ENCODE measurements at regions not wholly inside any gene's neighbourhood (a gene's known extent, or its start where the extent isn't known, plus 50 kb on each side); places are given as distances from the start of the nearest gene placed in this dataset.

DNA sequence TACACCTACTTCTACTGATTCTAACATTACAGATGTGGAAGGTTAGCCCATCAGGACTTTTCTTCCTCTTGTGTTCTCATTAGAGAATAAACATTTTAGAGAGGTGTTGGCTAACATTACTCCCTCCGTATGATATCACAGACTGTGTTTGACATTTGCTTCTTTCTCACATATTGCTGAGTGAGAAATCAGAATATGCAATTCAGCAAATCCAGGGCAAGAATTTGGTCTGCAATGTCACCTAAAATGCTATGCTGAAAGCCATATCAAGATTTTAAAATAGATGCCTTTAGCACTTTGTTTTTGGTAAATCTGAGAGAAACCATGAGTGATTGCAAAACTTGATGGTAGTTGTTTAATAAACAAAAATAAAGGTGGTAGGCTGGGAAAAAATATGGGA, 319.1 kb downstream of the C4orf33 start:
- no peak for ATAC-seq
- no peak for TF ChIP-seq PPARA (CRISPR knock-in tag; IDR thresholded peaks at IDR 0.05; ENCODE audit: borderline replicate concordance)
- no peak for TF ChIP-seq SNAI2 (CRISPR knock-in tag; IDR thresholded peaks at IDR 0.05)
- no peak for TF ChIP-seq BACH2 (CRISPR knock-in tag; IDR thresholded peaks at IDR 0.05; ENCODE audit: borderline replicate concordance)
- no peak for TF ChIP-seq ESRRG (CRISPR knock-in tag; IDR thresholded peaks at IDR 0.05)
- TF ChIP-seq, protein P1, sequence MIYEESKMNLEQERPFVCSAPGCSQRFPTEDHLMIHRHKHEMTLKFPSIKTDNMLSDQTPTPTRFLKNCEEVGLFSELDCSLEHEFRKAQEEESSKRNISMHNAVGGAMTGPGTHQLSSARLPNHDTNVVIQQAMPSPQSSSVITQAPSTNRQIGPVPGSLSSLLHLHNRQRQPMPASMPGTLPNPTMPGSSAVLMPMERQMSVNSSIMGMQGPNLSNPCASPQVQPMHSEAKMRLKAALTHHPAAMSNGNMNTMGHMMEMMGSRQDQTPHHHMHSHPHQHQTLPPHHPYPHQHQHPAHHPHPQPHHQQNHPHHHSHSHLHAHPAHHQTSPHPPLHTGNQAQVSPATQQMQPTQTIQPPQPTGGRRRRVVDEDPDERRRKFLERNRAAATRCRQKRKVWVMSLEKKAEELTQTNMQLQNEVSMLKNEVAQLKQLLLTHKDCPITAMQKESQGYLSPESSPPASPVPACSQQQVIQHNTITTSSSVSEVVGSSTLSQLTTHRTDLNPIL (CRISPR knock-in tag; IDR thresholded peaks at IDR 0.05; ENCODE audit: low read depth) = no peak
- TF ChIP-seq ISL1 (CRISPR knock-in tag; IDR thresholded peaks at IDR 0.05) = no peak

DNA sequence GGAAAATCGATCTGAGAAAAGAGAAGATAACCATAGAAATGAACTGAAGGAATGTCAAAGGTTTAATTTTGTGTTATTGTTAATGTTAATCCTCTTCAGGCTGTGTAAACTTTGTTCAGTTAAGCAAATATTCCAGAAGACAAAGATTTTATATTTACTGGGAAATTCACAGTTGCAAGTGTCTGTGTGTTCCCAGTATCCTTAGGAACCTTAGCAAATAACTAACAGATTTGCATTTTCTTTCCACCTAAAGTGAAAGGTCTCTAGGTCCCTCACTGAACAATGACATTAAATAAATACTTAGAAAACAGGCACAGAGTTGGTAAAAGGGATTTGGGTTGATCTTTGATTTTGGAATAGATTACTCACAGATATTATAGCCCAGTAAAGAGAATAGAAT, 324.7 kb downstream of the C4orf33 start:
- TF ChIP-seq ZC3H10 (CRISPR knock-in tag; IDR thresholded peaks at IDR 0.05) = no peak
- no peak for TF ChIP-seq GLIS3 (CRISPR knock-in tag; IDR thresholded peaks at IDR 0.05)
- TF ChIP-seq, protein P2, sequence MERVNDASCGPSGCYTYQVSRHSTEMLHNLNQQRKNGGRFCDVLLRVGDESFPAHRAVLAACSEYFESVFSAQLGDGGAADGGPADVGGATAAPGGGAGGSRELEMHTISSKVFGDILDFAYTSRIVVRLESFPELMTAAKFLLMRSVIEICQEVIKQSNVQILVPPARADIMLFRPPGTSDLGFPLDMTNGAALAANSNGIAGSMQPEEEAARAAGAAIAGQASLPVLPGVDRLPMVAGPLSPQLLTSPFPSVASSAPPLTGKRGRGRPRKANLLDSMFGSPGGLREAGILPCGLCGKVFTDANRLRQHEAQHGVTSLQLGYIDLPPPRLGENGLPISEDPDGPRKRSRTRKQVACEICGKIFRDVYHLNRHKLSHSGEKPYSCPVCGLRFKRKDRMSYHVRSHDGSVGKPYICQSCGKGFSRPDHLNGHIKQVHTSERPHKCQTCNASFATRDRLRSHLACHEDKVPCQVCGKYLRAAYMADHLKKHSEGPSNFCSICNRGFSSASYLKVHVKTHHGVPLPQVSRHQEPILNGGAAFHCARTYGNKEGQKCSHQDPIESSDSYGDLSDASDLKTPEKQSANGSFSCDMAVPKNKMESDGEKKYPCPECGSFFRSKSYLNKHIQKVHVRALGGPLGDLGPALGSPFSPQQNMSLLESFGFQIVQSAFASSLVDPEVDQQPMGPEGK (CRISPR knock-in tag; IDR thresholded peaks at IDR 0.05; ENCODE audit: borderline replicate concordance) = no peak
- TF ChIP-seq OSR1 (CRISPR knock-in tag; IDR thresholded peaks at IDR 0.05) = no peak
- TF ChIP-seq ESRRG (CRISPR knock-in tag; IDR thresholded peaks at IDR 0.05) = no peak
- TF ChIP-seq SNAI2 (CRISPR knock-in tag; IDR thresholded peaks at IDR 0.05) = no peak
- TF ChIP-seq, protein P1 (CRISPR knock-in tag; IDR thresholded peaks at IDR 0.05; ENCODE audit: low read depth) = no peak
- ATAC-seq = no peak

DNA sequence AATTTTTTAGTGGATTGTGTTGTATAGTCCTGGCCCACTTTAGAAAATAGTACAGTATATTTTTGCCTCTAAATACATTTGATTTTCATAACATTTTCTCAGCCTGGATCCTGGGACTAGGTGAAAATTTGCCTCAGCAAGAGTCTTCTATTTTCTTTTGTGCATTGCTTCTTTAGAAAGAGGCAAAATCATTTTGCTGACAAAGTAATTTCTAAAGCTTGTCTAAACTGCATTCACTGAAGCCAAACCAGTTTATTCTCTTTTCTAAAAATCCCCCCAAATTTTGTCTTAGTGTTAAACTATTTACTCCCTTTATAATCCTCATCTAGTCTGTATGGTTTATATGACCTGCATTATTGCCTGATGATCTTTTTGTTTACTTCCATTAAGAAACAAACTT, 326.3 kb downstream of the C4orf33 start:
- ATAC-seq = no peak
- no peak for TF ChIP-seq ZFP3 (CRISPR knock-in tag; IDR thresholded peaks at IDR 0.05)
- TF ChIP-seq PPARA (CRISPR knock-in tag; IDR thresholded peaks at IDR 0.05; ENCODE audit: borderline replicate concordance) = no peak
- no peak for TF ChIP-seq ZC3H10 (CRISPR knock-in tag; IDR thresholded peaks at IDR 0.05)
- TF ChIP-seq, protein P1 (CRISPR knock-in tag; IDR thresholded peaks at IDR 0.05; ENCODE audit: low read depth) = no peak
- TF ChIP-seq SNAI2 (CRISPR knock-in tag; IDR thresholded peaks at IDR 0.05) = no peak
- TF ChIP-seq ISL1 (CRISPR knock-in tag; IDR thresholded peaks at IDR 0.05) = no peak
- no peak for TF ChIP-seq ESRRG (CRISPR knock-in tag; IDR thresholded peaks at IDR 0.05)
- TF ChIP-seq ZNF8 (CRISPR knock-in tag; IDR thresholded peaks at IDR 0.05) = no peak
- TF ChIP-seq, protein P3, sequence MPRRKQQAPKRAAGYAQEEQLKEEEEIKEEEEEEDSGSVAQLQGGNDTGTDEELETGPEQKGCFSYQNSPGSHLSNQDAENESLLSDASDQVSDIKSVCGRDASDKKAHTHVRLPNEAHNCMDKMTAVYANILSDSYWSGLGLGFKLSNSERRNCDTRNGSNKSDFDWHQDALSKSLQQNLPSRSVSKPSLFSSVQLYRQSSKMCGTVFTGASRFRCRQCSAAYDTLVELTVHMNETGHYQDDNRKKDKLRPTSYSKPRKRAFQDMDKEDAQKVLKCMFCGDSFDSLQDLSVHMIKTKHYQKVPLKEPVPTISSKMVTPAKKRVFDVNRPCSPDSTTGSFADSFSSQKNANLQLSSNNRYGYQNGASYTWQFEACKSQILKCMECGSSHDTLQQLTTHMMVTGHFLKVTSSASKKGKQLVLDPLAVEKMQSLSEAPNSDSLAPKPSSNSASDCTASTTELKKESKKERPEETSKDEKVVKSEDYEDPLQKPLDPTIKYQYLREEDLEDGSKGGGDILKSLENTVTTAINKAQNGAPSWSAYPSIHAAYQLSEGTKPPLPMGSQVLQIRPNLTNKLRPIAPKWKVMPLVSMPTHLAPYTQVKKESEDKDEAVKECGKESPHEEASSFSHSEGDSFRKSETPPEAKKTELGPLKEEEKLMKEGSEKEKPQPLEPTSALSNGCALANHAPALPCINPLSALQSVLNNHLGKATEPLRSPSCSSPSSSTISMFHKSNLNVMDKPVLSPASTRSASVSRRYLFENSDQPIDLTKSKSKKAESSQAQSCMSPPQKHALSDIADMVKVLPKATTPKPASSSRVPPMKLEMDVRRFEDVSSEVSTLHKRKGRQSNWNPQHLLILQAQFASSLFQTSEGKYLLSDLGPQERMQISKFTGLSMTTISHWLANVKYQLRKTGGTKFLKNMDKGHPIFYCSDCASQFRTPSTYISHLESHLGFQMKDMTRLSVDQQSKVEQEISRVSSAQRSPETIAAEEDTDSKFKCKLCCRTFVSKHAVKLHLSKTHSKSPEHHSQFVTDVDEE (CRISPR knock-in tag; IDR thresholded peaks at IDR 0.05) = no peak
- TF ChIP-seq TCF4 (CRISPR knock-in tag; IDR thresholded peaks at IDR 0.05; ENCODE audit: borderline replicate concordance) = no peak
- no peak for TF ChIP-seq BACH2 (CRISPR knock-in tag; IDR thresholded peaks at IDR 0.05; ENCODE audit: borderline replicate concordance)
- TF ChIP-seq ZNF70 (CRISPR knock-in tag; IDR thresholded peaks at IDR 0.05) = no peak
- no peak for TF ChIP-seq OSR1 (CRISPR knock-in tag; IDR thresholded peaks at IDR 0.05)
- no peak for TF ChIP-seq RARB (CRISPR knock-in tag; IDR thresholded peaks at IDR 0.05)
- TF ChIP-seq, protein P2 (CRISPR knock-in tag; IDR thresholded peaks at IDR 0.05; ENCODE audit: borderline replicate concordance) = no peak
- no peak for TF ChIP-seq ZNF565 (CRISPR knock-in tag; conservative IDR thresholded peaks at IDR 0.05; ENCODE audit: low read depth)
- no peak for TF ChIP-seq TOX (CRISPR knock-in tag; IDR thresholded peaks at IDR 0.05; ENCODE audit: borderline replicate concordance)
- no peak for TF ChIP-seq GLIS3 (CRISPR knock-in tag; IDR thresholded peaks at IDR 0.05)
- no peak for TF ChIP-seq ARNTL (CRISPR knock-in tag; IDR thresholded peaks at IDR 0.05; ENCODE audit: borderline replicate concordance, low read depth)
- no peak for TF ChIP-seq ZFP30 (CRISPR knock-in tag; IDR thresholded peaks at IDR 0.05)
